Gastrocnemius medialis (tissue), 4 donors: ENCODE measurements at regions not wholly inside any gene's neighbourhood (a gene's known extent, or its start where the extent isn't known, plus 50 kb on each side); places are given as distances from the start of the nearest gene placed in this dataset.

Source experiments
- POLR2A ChIP-seq, 2 donors: fragments of 450-650 bp; IDR thresholded peaks; one replicate each; pipeline ENCODE4 v1.6.1; 2017; ENCODE audit warnings: antibody characterized with exemption in 2 of 2, mild to moderate bottlenecking in 2 of 2, moderate library complexity in 2 of 2
- TF ChIP-seq, protein P1 (sequence below), 5 experiments: fragments of 450-650 bp in 3 of 5; fragments of 200-600 bp in 2 of 5; sonication (generic) in 2 of 5; IDR thresholded peaks in 4 of 5; conservative IDR thresholded peaks in 1 of 5; 1 replicate in 4 of 5; 2 replicates in 1 of 5; pipeline ENCODE4 v1.5.1; 2016 to 2019; ENCODE audit warnings: antibody characterized with exemption in 5 of 5, mild to moderate bottlenecking in 3 of 5, moderate library complexity in 3 of 5

- no peak for TF ChIP-seq POLR2A (IDR thresholded peaks at IDR 0.05)
- TF ChIP-seq, protein P1, sequence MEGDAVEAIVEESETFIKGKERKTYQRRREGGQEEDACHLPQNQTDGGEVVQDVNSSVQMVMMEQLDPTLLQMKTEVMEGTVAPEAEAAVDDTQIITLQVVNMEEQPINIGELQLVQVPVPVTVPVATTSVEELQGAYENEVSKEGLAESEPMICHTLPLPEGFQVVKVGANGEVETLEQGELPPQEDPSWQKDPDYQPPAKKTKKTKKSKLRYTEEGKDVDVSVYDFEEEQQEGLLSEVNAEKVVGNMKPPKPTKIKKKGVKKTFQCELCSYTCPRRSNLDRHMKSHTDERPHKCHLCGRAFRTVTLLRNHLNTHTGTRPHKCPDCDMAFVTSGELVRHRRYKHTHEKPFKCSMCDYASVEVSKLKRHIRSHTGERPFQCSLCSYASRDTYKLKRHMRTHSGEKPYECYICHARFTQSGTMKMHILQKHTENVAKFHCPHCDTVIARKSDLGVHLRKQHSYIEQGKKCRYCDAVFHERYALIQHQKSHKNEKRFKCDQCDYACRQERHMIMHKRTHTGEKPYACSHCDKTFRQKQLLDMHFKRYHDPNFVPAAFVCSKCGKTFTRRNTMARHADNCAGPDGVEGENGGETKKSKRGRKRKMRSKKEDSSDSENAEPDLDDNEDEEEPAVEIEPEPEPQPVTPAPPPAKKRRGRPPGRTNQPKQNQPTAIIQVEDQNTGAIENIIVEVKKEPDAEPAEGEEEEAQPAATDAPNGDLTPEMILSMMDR (IDR thresholded peaks at IDR 0.05 in 4 of 5, conservative IDR thresholded peaks at IDR 0.05 in 1 of 5), result no peak
Measured at GRCh38 chr2:161055289-161055688, 104.9 kb upstream of the TANK start.
